BLaER1 treated with 17β-estradiol and CSF1 and Interleukin-3, amounts not matched to agents 10 nM and 100 nM (cell line): ENCODE measurements at regions not wholly inside any gene's neighbourhood (a gene's known extent, or its start where the extent isn't known, plus 50 kb on each side); places are given as distances from the start of the nearest gene placed in this dataset.

Experiments
- H3K27ac ChIP-seq, 11 experiments: shearing (Covaris generic); formaldehyde crosslinking; 2 replicates each; pipeline ENCODE4 v1.8.1; 2022
- H3K27me3 ChIP-seq, 11 experiments: shearing (Covaris generic); formaldehyde crosslinking; 2 replicates each; pipeline ENCODE4 v1.8.1; 2022
- H3K36me3 ChIP-seq, 11 experiments: shearing (Covaris generic); formaldehyde crosslinking; 2 replicates each; pipeline ENCODE4 v1.8.1; 2022
- H3K4me1 ChIP-seq, 10 experiments: shearing (Covaris generic); formaldehyde crosslinking; 2 replicates each; pipeline ENCODE4 v1.8.1; 2022
- H3K4me2 ChIP-seq, 11 experiments: shearing (Covaris generic); formaldehyde crosslinking; 2 replicates each; pipeline ENCODE4 v1.8.1; 2022
- H3K4me3 ChIP-seq, 10 experiments: shearing (Covaris generic); formaldehyde crosslinking; 2 replicates each; pipeline ENCODE4 v1.8.1; 2022
- H3K9ac ChIP-seq, 11 experiments: shearing (Covaris generic); formaldehyde crosslinking; 2 replicates each; pipeline ENCODE4 v1.8.1; 2022
- H3K9me3 ChIP-seq, 11 experiments: shearing (Covaris generic); formaldehyde crosslinking; replicated peaks in 1 of 11; 2 replicates each; pipeline ENCODE4 v1.8.1; 2022
- H4K20me1 ChIP-seq, 11 experiments: shearing (Covaris generic); formaldehyde crosslinking; 2 replicates each; pipeline ENCODE4 v1.8.1; 2022
- Cebpa-rat ChIP-seq, 11 experiments: shearing (Covaris generic); IDR thresholded peaks; 2 replicates each; pipeline ENCODE4 v1.8.1; 2022

DNA sequence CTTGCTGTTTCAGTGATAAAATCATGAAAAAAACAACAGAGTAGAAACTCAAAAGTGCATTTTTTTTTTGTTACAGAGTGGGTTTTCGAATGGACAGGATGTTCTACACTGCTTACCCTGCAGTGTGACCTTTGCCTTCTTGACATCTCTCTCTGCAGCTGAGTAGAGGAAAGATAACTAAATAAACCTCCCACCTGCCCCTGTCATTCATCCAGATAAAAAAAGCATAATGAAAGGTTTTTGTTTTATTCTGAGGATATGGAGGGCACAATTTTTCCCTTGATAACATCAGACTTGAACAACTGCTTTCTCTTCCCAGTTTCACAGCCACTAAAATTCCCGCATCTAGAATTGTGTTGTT is 193.6 kb upstream of the FOXQ1 start:
- Histone ChIP-seq H3K27me3 (no peaks in the 10 kb centered on the region), H4K20me1 (no peaks in the 10 kb centered on the region), H3K36me3 (no peaks in the 10 kb centered on the region), H3K4me1 (no peaks in the 10 kb centered on the region), H3K27ac (no peak overlapping the region), H3K4me2 (no peak overlapping the region), H3K4me3 (no peak overlapping the region), H3K9ac (no peak overlapping the region), H3K9me3 (no peaks in the 10 kb centered on the region; a peak in 1 of 22 replicates)
- no peak for TF ChIP-seq Cebpa-rat (IDR thresholded peaks at IDR 0.05)

DNA sequence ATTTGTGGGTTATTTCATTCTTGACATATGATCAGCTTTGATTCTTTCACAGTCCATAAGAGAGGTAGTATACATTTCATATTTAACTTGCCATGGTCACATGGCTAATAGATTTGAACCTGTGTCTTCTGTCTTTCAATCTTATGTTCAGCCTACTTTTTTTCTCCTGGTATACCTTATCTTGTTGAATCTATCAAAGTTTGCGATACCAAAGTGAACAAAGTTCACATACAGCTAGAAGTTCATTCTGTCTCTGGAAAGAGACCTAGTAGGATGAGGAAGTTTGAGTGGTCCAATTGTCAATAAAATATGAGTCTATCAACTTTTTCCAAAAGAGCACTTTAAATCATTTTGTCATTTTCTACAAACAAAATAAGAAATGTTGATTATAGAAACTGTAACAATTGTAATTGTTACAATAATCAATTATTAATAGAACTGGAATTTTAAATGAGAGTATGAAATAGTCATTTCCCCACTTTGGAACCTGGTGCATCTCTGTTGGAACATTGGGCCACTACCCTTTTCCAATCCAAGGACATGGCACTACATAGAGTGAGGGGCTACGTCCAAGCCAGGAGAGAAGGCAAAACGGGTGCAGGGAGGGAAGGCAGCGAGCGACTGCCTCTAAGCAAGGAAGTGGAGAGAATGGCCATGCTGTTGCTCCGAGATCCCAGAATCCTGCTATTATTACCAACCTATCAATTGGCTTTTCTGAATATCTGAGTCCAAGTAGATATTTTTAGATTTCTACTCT is 194.2 kb upstream of the FOXQ1 start:
- Histone ChIP-seq H3K4me3 (no peak overlapping the region), H3K27me3 (no peaks in the 10 kb centered on the region), H3K9me3 (no peaks in the 10 kb centered on the region; a peak in 1 of 22 replicates), H3K4me2 (no peak overlapping the region), H4K20me1 (no peaks in the 10 kb centered on the region), H3K9ac (no peak overlapping the region), H3K36me3 (no peaks in the 10 kb centered on the region), H3K27ac (no peak overlapping the region), H3K4me1 (no peaks in the 10 kb centered on the region)
- no peak for TF ChIP-seq Cebpa-rat (IDR thresholded peaks at IDR 0.05)

DNA sequence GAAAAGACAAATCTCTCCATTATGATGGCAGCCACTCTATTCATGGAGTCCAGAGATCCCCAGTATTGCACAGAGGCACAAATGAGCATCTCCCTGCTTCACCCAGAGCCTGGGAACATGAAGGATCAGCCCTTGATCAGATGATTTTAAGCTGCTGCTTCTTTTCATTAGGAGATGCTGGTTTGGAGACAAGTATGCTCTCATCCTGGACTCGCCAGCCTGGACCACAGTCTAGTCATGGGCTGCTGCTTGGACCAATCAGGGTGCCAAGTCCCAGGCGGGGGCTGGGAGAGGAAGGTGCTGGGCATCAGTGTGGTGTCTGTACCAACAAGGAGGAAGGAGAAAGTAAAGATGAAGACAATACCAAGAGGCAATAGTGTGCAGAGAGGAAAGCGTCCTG is 195.7 kb upstream of the FOXQ1 start:
- Histone ChIP-seq H3K27me3 (no peaks in the 10 kb centered on the region), H3K36me3 (no peaks in the 10 kb centered on the region), H3K4me2 (no peak overlapping the region), H3K27ac (no peak overlapping the region), H3K4me1 (no peaks in the 10 kb centered on the region), H3K4me3 (no peak overlapping the region), H4K20me1 (no peaks in the 10 kb centered on the region), H3K9me3 (no peaks in the 10 kb centered on the region; a peak in 1 of 22 replicates), H3K9ac (no peak overlapping the region)
- no peak for TF ChIP-seq Cebpa-rat (IDR thresholded peaks at IDR 0.05)

DNA sequence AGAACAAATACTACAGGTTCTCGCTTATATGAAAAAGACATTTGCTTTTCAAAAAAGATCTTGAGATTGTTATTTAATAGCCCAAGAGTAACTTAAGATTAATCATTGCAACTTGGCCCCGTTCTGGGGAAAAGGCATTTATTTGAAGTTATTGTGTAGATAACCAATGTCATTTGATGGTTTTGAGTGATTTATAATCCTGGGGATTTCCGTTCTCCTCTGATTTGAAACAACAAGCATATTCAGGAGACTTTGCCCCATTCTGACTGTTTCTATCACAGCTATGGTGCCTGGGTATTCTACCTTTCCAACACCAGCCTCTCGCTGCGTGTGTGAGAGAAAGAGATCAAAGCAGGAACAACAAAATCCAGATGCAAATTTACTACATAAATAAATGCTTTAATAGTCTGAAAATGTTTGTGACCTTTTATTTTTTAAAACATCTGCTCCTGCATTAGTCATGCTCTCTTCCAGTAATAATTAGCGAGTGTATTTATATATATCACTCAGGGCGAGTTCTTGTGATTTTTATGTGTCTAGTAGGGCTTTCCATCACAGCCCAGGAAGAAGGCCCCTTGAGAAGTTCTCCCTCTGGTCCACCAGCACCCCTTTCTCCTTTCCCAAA is 197.9 kb upstream of the FOXQ1 start:
- H3K36me3 ChIP-seq: no peaks in the 10 kb centered on the region
- H4K20me1 ChIP-seq: no peaks in the 10 kb centered on the region
- no peak overlapping the region for H3K27ac ChIP-seq
- H3K4me3 ChIP-seq: no peak overlapping the region
- H3K4me2 ChIP-seq: no peak overlapping the region
- no peaks in the 10 kb centered on the region; a peak in 1 of 22 replicates for H3K9me3 ChIP-seq
- H3K4me1 ChIP-seq: no peaks in the 10 kb centered on the region
- no peak overlapping the region for H3K9ac ChIP-seq
- TF ChIP-seq Cebpa-rat (IDR thresholded peaks at IDR 0.05): no peak
- no peaks in the 10 kb centered on the region for H3K27me3 ChIP-seq

DNA sequence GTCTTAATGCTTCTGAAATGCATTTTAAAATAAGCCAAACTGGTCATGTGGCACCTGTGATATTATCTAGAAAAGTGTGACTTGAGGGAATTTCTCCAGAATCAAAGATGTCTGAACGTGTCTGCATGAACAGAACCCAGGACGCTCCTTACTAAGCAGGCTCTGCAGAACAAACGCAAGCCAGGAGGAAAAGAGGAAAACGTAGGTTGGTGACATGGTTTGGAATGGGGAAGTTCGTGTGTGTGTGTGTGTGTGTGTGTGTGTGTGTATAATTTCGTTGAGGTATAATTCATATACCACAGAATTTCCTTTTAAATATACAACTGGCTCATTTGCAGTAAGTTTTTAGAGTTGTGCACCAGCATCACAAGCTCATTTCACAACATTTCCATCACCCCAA is 200.5 kb upstream of the FOXQ1 start:
- H3K9me3 ChIP-seq: no peaks in the 10 kb centered on the region
- no peak overlapping the region for H3K27ac ChIP-seq
- TF ChIP-seq Cebpa-rat (IDR thresholded peaks at IDR 0.05): no peak
- no peak overlapping the region for H3K4me3 ChIP-seq
- no peaks in the 10 kb centered on the region for H3K27me3 ChIP-seq
- H3K4me2 ChIP-seq: no peak overlapping the region
- no peaks in the 10 kb centered on the region for H3K4me1 ChIP-seq
- no peak overlapping the region for H3K9ac ChIP-seq
- H4K20me1 ChIP-seq: no peaks in the 10 kb centered on the region
- H3K36me3 ChIP-seq: no peaks in the 10 kb centered on the region

DNA sequence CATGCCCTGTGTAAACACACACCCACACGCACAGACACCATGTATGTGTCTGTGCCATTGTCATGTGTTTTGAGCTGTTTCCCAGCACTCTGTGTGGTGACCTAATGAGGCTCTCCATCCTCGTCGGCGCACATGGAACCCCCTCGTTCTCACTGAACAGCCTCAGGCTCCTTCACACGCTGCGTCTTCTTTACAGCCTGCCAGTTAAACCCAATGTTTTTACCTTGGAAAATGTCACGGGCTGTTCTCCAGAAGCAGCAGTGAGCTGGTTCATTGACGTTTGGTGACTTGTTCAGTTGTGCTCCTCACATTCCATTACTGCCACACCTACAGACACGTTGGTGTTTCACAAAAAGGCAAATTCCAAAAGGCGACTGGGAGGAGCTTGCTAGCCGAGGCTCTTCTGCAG is 201.0 kb upstream of the FOXQ1 start:
- TF ChIP-seq Cebpa-rat (IDR thresholded peaks at IDR 0.05): no peak
- H3K4me2 ChIP-seq: no peak overlapping the region
- H3K9ac ChIP-seq: no peak overlapping the region

DNA sequence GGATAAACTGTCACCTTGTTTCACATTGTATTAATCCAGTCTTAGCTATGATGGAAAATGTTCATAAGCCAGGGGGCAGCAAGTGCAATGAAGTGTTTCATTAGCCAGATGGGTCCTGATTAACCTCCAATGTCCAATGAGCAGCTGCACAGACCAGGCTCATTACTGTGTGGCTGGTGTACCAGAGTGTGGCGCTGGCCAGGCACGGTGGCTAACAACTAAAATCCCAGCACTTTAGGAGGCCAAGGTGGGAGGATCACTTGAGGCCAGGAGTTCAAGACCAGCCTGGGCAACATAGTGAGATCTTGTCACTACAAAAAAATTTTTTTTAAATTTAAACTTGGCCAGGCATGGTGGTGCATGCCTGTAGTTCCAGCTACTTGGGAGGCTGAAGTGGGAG is 201.7 kb upstream of the FOXQ1 start:
- no peak for TF ChIP-seq Cebpa-rat (IDR thresholded peaks at IDR 0.05)
- H4K20me1 ChIP-seq: no peaks in the 10 kb centered on the region
- H3K9ac ChIP-seq: no peak overlapping the region
- no peak overlapping the region for H3K4me2 ChIP-seq
- H3K4me1 ChIP-seq: no peaks in the 10 kb centered on the region
- no peaks in the 10 kb centered on the region for H3K27me3 ChIP-seq
- H3K9me3 ChIP-seq: no peaks in the 10 kb centered on the region
- no peak overlapping the region for H3K4me3 ChIP-seq
- H3K27ac ChIP-seq: no peak overlapping the region
- H3K36me3 ChIP-seq: no peaks in the 10 kb centered on the region

More for the DNA sequence above, 201.0 kb upstream of the FOXQ1 start:
- Histone ChIP-seq H3K9me3 (no peaks in the 10 kb centered on the region), H4K20me1 (no peaks in the 10 kb centered on the region), H3K27ac (no peak overlapping the region), H3K27me3 (no peaks in the 10 kb centered on the region), H3K4me1 (no peaks in the 10 kb centered on the region), H3K4me3 (no peak overlapping the region), H3K36me3 (no peaks in the 10 kb centered on the region)

DNA sequence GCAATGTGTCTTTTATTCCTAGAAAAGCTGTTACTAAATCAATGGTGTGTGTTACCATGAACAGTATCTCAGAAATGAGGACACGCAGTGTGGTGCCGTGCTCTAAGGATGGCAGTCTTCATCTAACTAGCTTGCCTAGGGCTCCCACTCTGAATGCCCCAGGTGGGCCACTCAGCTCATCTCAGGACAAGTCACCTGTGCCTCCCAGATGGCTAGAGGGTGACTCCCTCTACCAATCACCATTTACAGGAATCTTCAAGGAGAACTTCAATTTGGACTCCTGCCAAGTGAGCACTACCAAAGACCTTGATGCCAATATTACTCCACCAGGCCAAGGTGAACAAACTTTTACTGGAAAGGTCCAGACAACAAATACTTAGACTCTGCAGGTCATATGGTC is 202.8 kb upstream of the FOXQ1 start:
- H3K27me3 ChIP-seq: no peaks in the 10 kb centered on the region
- H3K4me3 ChIP-seq: no peak overlapping the region
- H3K9ac ChIP-seq: no peak overlapping the region
- H3K36me3 ChIP-seq: no peaks in the 10 kb centered on the region
- no peak overlapping the region for H3K4me2 ChIP-seq
- H3K27ac ChIP-seq: no peak overlapping the region
- no peak for TF ChIP-seq Cebpa-rat (IDR thresholded peaks at IDR 0.05)
- H3K4me1 ChIP-seq: no peaks in the 10 kb centered on the region
- no peaks in the 10 kb centered on the region for H4K20me1 ChIP-seq
- H3K9me3 ChIP-seq: no peaks in the 10 kb centered on the region

DNA sequence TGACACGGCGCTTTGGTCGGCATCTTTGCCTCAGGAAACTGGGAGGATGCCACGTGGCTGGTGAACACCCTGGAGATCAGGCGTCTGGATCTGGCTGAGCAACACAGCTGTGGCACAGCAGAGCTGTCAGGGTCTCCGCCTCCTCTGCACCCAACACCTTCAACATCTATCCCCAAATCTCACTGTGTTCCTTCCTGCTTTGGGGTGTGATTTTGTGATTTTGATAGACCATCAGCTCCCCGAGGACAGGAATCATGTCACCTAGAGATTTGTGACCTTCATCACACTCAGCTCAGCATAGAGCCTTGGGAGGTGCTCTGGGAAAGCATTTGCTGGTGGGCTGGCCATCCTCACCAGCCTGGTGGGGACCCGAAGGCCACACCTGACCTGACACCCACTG is 203.7 kb upstream of the FOXQ1 start:
- no peak for TF ChIP-seq Cebpa-rat (IDR thresholded peaks at IDR 0.05)
- no peak overlapping the region for H3K27ac ChIP-seq
- no peak overlapping the region for H3K4me3 ChIP-seq
- no peaks in the 10 kb centered on the region for H3K27me3 ChIP-seq
- H3K9ac ChIP-seq: no peak overlapping the region
- no peaks in the 10 kb centered on the region for H4K20me1 ChIP-seq
- no peaks in the 10 kb centered on the region for H3K36me3 ChIP-seq
- H3K4me1 ChIP-seq: peaks cover 1 to 9% (median 3%) of the 10 kb centered on the region in 10 experiments; a peak in 19 of 20 replicates
- H3K9me3 ChIP-seq: no peaks in the 10 kb centered on the region
- no peak overlapping the region for H3K4me2 ChIP-seq

DNA sequence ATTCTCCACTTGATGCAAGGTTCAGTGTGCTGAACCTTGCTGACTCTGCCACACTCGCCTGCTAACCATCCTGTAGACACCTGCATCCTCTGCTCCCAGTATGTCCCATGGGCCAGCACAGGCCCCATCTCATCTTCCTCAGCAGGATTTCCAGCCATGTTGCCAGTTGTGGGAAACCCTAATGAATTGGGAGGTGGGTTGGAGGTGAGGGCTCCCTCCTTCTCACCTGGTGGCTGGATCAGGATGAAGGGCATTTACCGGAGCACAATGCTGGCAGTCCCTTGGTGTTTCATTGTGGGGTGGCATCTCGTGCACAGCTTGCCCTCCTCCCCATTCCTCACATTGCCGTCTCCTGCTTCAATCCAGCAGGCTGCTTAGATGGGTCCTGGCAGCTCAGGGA is 204.3 kb upstream of the FOXQ1 start:
- Histone ChIP-seq H3K4me2 (no peak overlapping the region), H4K20me1 (no peaks in the 10 kb centered on the region), H3K4me1 (peaks cover 8 to 15% (median 9%) of the 10 kb centered on the region in 10 experiments), H3K27me3 (no peaks in the 10 kb centered on the region), H3K9ac (no peak overlapping the region), H3K9me3 (no peaks in the 10 kb centered on the region), H3K27ac (no peak overlapping the region), H3K4me3 (no peak overlapping the region), H3K36me3 (no peaks in the 10 kb centered on the region)
- TF ChIP-seq Cebpa-rat (IDR thresholded peaks at IDR 0.05): no peak
